ENCODE measurements at regions not wholly inside any gene's neighbourhood (a gene's known extent, or its start where the extent isn't known, plus 50 kb on each side); places are given as distances from the start of the nearest gene placed in this dataset.

- TF ChIP-seq, protein P1, sequence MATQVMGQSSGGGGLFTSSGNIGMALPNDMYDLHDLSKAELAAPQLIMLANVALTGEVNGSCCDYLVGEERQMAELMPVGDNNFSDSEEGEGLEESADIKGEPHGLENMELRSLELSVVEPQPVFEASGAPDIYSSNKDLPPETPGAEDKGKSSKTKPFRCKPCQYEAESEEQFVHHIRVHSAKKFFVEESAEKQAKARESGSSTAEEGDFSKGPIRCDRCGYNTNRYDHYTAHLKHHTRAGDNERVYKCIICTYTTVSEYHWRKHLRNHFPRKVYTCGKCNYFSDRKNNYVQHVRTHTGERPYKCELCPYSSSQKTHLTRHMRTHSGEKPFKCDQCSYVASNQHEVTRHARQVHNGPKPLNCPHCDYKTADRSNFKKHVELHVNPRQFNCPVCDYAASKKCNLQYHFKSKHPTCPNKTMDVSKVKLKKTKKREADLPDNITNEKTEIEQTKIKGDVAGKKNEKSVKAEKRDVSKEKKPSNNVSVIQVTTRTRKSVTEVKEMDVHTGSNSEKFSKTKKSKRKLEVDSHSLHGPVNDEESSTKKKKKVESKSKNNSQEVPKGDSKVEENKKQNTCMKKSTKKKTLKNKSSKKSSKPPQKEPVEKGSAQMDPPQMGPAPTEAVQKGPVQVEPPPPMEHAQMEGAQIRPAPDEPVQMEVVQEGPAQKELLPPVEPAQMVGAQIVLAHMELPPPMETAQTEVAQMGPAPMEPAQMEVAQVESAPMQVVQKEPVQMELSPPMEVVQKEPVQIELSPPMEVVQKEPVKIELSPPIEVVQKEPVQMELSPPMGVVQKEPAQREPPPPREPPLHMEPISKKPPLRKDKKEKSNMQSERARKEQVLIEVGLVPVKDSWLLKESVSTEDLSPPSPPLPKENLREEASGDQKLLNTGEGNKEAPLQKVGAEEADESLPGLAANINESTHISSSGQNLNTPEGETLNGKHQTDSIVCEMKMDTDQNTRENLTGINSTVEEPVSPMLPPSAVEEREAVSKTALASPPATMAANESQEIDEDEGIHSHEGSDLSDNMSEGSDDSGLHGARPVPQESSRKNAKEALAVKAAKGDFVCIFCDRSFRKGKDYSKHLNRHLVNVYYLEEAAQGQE (IDR thresholded peaks at IDR 0.05; ENCODE audit: low read depth): no peak
- TF ChIP-seq TCF12 (IDR thresholded peaks at IDR 0.05; ENCODE audit: low read depth): no peak
- no peak for TF ChIP-seq CEBPB (IDR thresholded peaks at IDR 0.05)
- no peak for TF ChIP-seq CREB1 (IDR thresholded peaks at IDR 0.05; ENCODE audit: low read depth)
- TF ChIP-seq EP300 (IDR thresholded peaks at IDR 0.05; ENCODE audit: borderline replicate concordance): no peak
These were observed 746.9 kb downstream of the EFNB2 start for GRCh38 chr13:105788530-105788929.
